ENCODE measurements at regions not wholly inside any gene's neighbourhood (a gene's known extent, or its start where the extent isn't known, plus 50 kb on each side); places are given as distances from the start of the nearest gene placed in this dataset.

- no peak for DNase-seq (ENCODE audit: low spot score)
- no peak for TF ChIP-seq CTCF (IDR thresholded peaks at IDR 0.05; ENCODE audit: borderline replicate concordance, control extremely low read depth, extremely low read depth, insufficient read depth, missing control alignments)
- in situ Hi-C loops (cut with MboI; ENCODE audit: low sequenced_read_pairs, unreplicated experiment): no loop called here
These were observed 75.7 kb upstream of the SFMBT2 start for GRCh38 chr10:7486528-7486927.

- no peak for TF ChIP-seq CTCF (IDR thresholded peaks at IDR 0.05; ENCODE audit: borderline replicate concordance, control extremely low read depth, extremely low read depth, insufficient read depth, missing control alignments)
- no peak for DNase-seq (ENCODE audit: low spot score)
- in situ Hi-C loops (cut with MboI; ENCODE audit: low sequenced_read_pairs, unreplicated experiment): no loop called here
These were observed 75.0 kb upstream of the SFMBT2 start for GRCh38 chr10:7485799-7486198.

GRCh38 chr10:7485244-7485556 lies 74.4 kb upstream of the SFMBT2 start:
- DNase-seq (ENCODE audit: low spot score): no peak
- in situ Hi-C loops (cut with MboI; ENCODE audit: low sequenced_read_pairs, unreplicated experiment): no loop called here
- no peak for TF ChIP-seq CTCF (IDR thresholded peaks at IDR 0.05; ENCODE audit: borderline replicate concordance, control extremely low read depth, extremely low read depth, insufficient read depth, missing control alignments)

GRCh38 chr10:7484456-7485243 lies 73.8 kb upstream of the SFMBT2 start:
- in situ Hi-C loops (cut with MboI; ENCODE audit: low sequenced_read_pairs, unreplicated experiment): no loop called here
- TF ChIP-seq CTCF (IDR thresholded peaks at IDR 0.05; ENCODE audit: borderline replicate concordance, control extremely low read depth, extremely low read depth, insufficient read depth, missing control alignments): no peak
- no peak for DNase-seq (ENCODE audit: low spot score)

GRCh38 chr10:7483848-7484247 lies 73.0 kb upstream of the SFMBT2 start:
- DNase-seq (ENCODE audit: low spot score): no peak
- no peak for TF ChIP-seq CTCF (IDR thresholded peaks at IDR 0.05; ENCODE audit: borderline replicate concordance, control extremely low read depth, extremely low read depth, insufficient read depth, missing control alignments)
- in situ Hi-C loops (cut with MboI; ENCODE audit: low sequenced_read_pairs, unreplicated experiment): no loop called here

- TF ChIP-seq CTCF (IDR thresholded peaks at IDR 0.05; ENCODE audit: borderline replicate concordance, control extremely low read depth, extremely low read depth, insufficient read depth, missing control alignments): no peak
- in situ Hi-C loops (cut with MboI; ENCODE audit: low sequenced_read_pairs, unreplicated experiment): no loop called here
- no peak for DNase-seq (ENCODE audit: low spot score)
These were observed 72.2 kb upstream of the SFMBT2 start for GRCh38 chr10:7482992-7483391.
